ENCODE measurements at regions not wholly inside any gene's neighbourhood (a gene's known extent, or its start where the extent isn't known, plus 50 kb on each side); places are given as distances from the start of the nearest gene placed in this dataset.
A peak's percentile ranks its signal among the peaks of the same experiment; 100 is the strongest.

DNA sequence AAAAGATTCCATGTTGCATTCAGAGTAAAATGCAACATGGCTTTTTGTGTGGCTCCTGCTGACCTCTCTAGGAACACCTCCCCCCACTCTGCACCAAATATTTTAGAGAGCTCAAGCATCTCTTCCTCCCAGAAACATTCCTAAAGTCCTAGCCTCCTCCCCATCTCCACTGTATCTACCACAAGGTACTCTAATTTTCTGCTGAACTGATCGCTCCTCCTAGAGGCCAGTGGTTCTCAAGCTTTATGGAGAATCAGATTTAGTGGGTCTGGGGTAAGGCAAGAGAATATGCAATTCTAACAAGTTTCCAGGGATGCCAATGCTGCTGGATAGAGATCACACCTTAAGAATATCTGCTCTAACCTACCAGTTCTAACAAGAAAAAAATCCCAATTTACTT lies 89.5 kb upstream of the HNRNPA3 start:
- DNase-seq (ENCODE audit: low read depth), result no peak

DNA sequence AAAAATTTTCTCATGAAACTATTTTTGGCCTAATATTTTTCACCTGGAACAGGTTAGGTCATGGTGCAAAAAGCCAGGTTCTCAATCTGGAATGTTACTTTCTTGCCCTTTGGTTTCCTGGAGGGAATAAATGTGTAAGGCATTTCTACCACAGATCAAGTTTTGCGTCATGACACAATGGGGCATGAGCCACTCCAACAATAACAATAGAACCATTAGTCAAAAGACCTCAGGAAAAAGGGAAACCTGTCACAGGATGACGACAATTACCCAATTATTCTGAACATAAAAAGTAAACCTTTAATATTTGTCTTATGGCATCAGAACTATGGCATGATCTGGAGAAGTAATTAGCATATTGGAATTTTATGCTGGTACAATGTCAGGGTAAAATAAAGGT lies 88.2 kb upstream of the HNRNPA3 start:
- DNase-seq (ENCODE audit: low read depth), result no peak

DNA sequence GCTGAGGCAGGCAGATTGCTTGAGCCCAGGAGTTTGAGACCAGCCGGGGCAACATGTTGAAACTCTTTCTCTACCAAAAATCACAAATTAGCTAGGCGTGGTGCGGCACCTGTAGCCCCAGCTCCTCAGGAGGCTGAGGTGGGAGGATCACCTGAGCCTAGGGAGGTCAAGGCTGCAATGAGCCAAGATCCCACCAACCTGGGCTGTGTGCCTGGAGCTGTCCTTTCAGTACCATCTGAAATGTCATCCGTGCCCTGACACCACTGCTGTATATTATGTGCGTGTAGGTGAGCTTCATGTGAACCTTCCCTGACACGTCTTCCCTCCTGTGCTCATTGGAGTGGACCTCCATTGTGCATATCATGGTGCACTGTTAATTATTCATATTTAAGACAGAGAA lies 84.8 kb upstream of the HNRNPA3 start:
- no peak for DNase-seq (ENCODE audit: low read depth)

DNA sequence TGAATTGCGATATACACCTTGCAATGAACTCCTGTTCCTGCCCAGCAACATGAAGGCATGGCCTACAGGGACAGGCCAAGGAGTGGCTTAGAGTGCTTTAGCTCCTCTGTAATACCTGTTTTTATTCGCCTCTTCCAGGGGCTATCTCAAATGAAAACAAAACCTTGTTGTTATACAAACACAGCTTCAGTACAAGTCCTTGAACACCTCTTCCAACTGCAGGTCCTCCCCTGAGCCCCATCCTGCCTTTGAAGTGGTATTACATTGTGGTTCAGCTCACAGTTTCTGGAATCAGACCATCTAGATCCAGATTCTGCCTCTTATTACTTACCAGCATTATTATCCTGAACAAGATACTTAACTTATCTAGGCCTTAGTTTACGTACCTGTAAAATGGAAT lies 83.0 kb upstream of the HNRNPA3 start:
- DNase-seq (ENCODE audit: low read depth), result no peak

DNA sequence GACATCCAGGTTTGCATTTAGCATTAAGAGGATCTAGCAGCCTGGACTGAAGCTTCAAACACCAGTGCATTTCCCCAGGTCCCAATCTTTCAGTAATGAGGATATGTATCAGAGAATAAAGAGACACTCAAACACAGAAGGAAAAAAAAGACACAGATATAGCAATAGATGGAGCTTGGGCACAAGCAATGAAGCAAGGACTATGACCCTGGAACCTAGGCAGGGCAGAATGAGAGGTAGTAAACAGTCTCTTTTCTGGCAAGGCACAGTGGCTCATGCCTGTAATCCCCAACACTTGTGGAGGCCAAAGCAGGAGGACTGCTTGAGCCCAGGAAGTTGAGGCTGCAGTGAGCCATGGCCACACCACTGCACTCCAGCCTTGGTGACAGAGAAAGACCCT lies 80.7 kb upstream of the HNRNPA3 start:
- DNase-seq (ENCODE audit: low read depth), result no peak

DNA sequence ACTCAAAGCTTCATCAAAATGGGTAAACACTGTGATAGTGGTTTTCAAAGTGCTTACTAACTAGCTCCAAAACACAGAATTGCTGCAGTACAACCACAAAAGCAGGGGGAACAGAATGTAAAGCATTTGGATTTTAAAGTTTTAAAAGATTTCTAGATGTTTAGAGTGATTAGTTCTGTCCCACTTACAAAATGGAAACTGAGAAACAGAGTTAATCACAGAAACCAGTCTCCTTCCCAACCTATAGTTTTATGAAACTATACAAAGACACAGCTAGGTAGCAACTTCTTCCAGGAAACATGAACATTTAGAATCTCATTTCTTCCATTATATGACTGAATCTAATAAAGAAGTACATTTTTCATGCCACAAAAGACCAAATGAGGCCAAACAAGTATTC lies 73.8 kb upstream of the HNRNPA3 start:
- no peak for DNase-seq (ENCODE audit: low read depth)

DNA sequence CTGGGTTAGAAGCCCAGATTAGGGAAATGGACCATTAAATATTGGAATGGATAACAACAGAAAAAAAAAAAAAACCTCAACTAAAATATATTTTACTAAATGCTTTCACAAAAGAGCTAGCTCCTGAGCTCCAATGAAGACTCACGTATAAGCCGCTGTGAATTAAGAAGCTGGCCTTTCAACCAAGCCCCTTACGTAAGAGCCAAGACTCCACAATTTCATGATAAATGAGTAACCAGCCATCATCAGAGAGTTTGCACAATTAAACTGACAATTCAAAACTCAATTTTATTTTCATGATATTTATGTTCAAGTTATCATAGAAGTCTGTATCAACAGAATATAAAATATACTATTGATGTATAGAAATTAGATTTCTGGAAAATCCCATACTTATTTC lies 70.7 kb upstream of the HNRNPA3 start:
- no peak for DNase-seq (ENCODE audit: low read depth)

DNA sequence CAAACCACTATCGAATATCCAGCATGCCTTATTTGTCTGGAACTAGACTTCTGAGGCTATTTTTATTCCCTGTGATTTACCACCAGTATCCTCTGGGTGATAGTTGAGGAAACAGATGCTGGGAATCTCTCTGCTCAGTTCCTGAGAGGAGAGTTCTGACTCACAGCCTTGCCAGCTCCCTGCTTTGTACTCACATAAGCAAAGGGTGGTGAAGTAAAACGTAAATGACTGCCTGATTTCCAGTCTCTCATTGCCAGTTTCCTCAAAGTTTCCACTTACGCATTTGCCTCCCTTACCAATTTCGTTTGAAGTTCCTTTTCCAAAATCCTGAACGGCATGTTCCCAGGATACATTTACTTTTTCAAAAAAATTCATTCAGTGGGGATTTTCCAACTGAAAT lies 69.2 kb upstream of the HNRNPA3 start:
- DNase-seq (ENCODE audit: low read depth), result no peak

DNA sequence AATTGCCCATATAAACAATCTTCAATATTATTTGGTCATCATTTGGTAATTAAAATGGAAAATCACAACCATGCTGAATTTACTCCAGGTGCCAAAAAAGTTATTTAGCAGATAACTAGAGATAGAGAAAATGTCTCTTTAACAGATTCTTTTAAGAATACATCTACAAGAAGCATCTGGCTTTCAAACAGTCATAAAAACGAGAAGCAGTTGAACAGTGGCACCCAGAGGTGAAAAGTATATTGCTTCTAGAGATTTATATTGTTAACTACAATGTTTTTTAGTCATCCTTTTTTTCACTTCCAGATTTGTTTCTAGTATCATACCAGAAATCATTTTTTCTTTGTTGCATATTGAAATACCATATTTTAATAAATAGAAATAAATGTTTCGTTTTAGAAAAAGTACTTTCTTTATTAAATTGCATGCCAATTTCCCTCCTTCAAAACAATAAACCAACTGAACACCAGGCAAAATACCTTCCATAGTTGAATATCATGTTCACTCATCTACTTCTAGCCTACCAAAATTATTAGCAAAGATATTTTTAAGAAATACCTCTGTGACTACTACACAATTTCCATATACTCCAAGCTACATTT lies 65.4 kb upstream of the HNRNPA3 start:
- no peak for DNase-seq (ENCODE audit: low read depth)

DNA sequence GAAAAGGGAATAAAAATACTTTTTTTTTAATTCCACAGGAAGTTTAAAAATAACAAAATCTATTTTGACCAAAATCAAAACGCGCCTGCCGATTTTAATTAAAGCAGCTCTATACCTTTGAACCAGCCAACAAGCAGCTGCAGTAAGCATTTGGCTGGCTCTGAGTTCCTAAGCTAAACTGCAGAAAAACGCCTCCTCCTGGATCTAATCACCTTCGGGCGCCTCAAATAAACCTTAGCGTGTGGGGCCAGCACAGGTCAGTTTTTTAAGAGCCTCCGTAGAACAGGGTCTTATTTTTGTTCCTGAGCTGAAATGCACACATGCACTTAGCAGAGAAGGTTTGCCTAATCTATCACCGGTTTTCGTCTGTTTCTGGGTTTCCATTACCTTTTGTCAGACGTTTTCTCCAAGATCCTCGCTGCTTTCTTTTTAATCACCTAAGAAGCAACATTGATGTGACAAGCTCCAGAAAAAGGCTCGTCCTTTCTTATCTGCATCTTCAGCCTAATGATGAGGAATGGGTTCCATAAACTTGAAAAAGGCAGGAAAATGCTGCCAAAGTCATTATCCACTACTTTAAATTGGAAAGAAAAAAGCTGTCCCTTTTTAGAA lies 64.7 kb upstream of the HNRNPA3 start:
- no peak for DNase-seq (ENCODE audit: low read depth)

DNA sequence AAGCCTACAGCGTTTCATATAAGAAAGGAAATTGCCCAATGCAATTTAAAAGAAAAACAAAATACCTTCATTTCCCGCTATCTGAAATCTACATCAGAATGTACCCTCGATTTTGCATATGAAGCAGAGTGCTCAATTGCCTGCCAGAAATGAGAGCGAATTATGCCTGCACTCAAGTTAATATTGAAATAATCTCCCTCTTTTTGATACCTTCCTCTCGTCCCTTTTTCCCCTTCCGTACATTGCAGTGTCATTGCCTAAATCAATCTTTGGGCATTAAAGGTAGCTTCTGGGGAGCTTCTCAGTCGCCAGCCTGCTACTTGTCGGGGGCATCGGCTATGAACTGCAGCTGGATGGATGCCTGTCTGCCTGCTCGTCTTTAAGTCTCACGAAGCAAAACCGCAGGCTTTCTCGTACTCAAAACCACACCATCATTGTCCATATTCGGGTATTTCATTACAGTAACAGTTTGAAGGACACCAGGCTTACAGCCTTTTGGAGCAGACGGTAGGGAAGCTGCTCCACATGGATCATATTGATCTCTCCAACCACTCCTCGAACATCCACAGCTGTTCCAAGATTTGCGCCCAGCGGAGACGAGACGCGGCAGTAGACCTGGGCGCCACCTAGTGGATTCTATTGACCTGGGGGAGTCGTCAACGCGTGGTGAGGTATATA lies 64.0 kb upstream of the HNRNPA3 start:
- peak; percentile 49 for DNase-seq (ENCODE audit: low read depth)

DNA sequence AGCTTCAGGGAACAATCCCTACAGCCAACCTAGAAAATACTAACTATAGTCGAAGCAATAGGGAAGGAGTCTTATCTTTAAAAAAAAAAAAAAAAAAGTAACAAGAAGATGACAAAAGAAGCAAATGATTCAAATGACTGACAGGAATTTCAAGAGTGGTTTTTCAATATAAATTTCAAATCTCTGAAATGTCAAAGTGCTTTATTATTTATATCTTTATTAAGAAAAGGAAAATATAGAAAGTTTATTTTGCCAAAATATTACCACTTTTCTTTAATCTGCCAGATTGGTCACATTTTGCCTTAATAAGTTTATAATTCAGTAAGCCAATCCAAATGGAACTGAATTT lies 63.5 kb upstream of the HNRNPA3 start:
- no peak for DNase-seq (ENCODE audit: low read depth)

DNA sequence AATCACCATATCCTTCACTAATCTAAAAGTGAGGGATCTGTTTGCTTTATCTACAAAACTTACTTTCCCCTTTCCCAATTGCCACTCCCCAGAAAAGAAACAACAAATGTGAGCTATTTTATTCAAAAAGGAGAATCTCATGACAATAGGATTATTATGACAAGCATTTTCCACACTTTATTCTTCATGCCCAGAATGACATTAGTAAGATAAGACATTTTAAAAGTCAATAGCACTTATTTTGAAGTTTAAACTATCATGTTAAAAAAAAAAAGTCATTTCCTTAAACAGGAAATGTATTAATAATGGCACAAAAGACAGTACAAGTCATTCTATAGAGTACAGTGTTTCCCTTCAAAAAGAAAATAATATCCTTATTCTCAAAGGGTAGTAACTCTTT lies 58.8 kb upstream of the HNRNPA3 start:
- no peak for DNase-seq (ENCODE audit: low read depth)

DNA sequence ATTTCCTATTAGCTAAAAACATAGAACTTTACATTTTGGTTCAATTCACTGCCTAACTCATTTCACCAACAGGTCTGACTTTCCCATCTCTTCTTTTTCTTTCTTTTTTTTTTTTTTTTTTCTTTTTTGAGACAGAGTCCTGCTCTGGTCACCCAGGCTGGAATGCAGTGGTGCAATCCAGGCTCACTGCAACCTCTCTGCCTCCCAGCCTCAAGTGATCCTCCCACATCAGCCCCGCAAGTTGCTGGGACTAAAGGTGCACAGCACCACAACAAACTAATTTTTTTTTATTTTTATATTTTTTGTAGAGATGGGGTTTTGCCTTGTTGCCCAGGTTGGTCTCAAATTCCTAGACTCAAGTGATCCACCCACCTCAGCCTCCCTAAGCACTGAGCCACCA lies 57.8 kb upstream of the HNRNPA3 start:
- no peak for DNase-seq (ENCODE audit: low read depth)

DNA sequence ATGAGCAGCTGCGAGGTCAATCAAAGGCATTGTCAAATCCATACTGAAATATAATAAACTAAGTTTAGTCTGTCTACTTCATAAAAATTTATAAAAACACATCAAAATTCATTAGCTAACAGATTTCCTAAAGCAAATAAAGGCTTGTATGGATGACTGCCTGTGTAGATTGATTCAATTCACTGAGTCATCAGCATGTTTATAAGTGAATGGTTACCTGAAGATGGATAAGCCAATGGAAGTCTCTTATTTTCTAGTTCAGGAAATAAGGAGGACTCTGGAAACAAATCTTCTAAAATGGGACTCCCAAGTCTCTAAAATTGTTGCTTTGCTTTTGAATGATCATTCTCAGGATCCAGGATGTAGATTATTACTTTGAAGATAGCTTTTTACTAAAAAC lies 57.0 kb upstream of the HNRNPA3 start:
- DNase-seq (ENCODE audit: low read depth), result no peak

DNA sequence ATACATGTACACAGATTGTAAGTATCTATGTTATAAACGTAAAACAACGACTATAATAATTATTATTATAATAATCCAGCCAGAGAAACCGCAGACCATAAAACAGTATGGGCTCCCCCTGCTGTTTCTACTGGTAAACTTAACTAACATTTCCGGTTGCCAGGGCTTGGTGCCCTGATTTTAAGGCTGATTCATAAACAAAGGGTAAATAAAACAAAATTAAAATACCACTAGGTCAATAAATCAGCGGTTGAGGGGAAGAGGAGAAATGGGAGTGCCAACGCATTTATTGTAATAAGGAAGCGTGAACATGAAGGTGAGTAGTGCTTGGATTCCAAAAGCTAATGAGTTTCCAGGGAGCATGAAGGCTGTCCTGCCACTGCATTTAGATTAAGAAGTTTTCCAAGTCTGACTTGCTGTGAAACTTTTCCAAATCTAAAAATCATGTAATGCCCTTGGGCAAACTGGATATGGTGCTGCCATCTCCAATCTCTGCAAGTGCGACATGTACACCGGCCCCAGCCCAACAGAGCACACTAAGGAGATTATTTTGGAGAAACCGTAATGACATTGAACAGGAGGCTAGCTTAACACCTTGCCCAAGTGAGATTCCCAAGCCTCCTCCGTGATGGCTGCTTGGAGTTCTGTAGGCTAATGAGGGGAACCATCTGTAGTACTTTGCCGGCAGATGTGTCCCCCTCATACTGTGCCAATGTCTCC lies 50.7 kb upstream of the HNRNPA3 start:
- no peak for DNase-seq (ENCODE audit: low read depth)
